ENCODE measurements at regions not wholly inside any gene's neighbourhood (a gene's known extent, or its start where the extent isn't known, plus 50 kb on each side); places are given as distances from the start of the nearest gene placed in this dataset.
"Not testable (repeated sequence)": the region's sequence is repeated elsewhere in the genome, so short reads cannot be mapped to it uniquely, and the experiment has no call there.

- 28% methylated on average over 3 of the region's 4 CpGs for WGBS (ENCODE audit: low lambda C conversion rate)
- H3K79me2 ChIP-seq (ENCODE audit: insufficient read depth); H3K36me3 ChIP-seq (replicated peaks in 1 of 2; ENCODE audit: control insufficient read depth in 1 of 2, insufficient read depth in 2 of 2, low read length in 1 of 2); H4K20me1 ChIP-seq (ENCODE audit: insufficient read depth); H3K9me3 ChIP-seq; H3K27ac ChIP-seq (ENCODE audit: low read depth in 2 of 2, low read length in 1 of 2); H3K4me3 ChIP-seq (ENCODE audit: low read depth in 2 of 2, low read length in 1 of 2); DNase-seq; H3K4me2 ChIP-seq; POLR2A ChIA-PET; H2AFZ ChIP-seq (ENCODE audit: low read depth); H3K9ac ChIP-seq; H3K9me2 ChIP-seq; H3K27me3 ChIP-seq (ENCODE audit: insufficient read depth); CTCF ChIA-PET: not testable (repeated sequence)
- peak; percentile 71 for TF ChIP-seq TCF12 (IDR thresholded peaks at IDR 0.05)
- peaks cover 6 to 17% of the 10 kb centered on the region in 2 experiments; a peak in 3 of 4 replicates for H3K4me1 ChIP-seq (ENCODE audit: control insufficient read depth in 1 of 2, insufficient read depth in 2 of 2, low read depth in 1 of 2, low read length in 1 of 2)
- H3F3A ChIP-seq (replicated peaks; ENCODE audit: insufficient read depth) = peaks cover 12% of the 10 kb centered on the region
Observed at GRCh38 chr2:95671171-95671570, 79.4 kb downstream of the TRIM43 start.

GRCh38 chr2:95671992-95672391 lies 80.2 kb downstream of the TRIM43 start:
- Histone ChIP-seq H3F3A (replicated peaks; ENCODE audit: insufficient read depth) (peaks cover 12% of the 10 kb centered on the region), H3K4me1 (ENCODE audit: control insufficient read depth in 1 of 2, insufficient read depth in 2 of 2, low read depth in 1 of 2, low read length in 1 of 2) (peaks cover 6 to 17% of the 10 kb centered on the region in 2 experiments; a peak in 3 of 4 replicates)
- H3K4me3 ChIP-seq (ENCODE audit: low read depth in 2 of 2, low read length in 1 of 2); H3K27me3 ChIP-seq (ENCODE audit: insufficient read depth); H3K4me2 ChIP-seq; POLR2A ChIA-PET; DNase-seq; H2AFZ ChIP-seq (ENCODE audit: low read depth); H3K79me2 ChIP-seq (ENCODE audit: insufficient read depth); H3K9me2 ChIP-seq; H4K20me1 ChIP-seq (ENCODE audit: insufficient read depth); H3K9ac ChIP-seq; H3K9me3 ChIP-seq; H3K36me3 ChIP-seq (replicated peaks in 1 of 2; ENCODE audit: control insufficient read depth in 1 of 2, insufficient read depth in 2 of 2, low read length in 1 of 2); H3K27ac ChIP-seq (ENCODE audit: low read depth in 2 of 2, low read length in 1 of 2); CTCF ChIA-PET: not testable (repeated sequence)
- WGBS (ENCODE audit: low lambda C conversion rate) = 10% methylated on average over 1 of the region's 1 CpG

GRCh38 chr2:95672500-95672899 lies 80.7 kb downstream of the TRIM43 start:
- CTCF ChIA-PET; H3K9ac ChIP-seq; H3K9me2 ChIP-seq; H3K27ac ChIP-seq (ENCODE audit: low read depth in 2 of 2, low read length in 1 of 2); H3K9me3 ChIP-seq; H3K36me3 ChIP-seq (replicated peaks in 1 of 2; ENCODE audit: control insufficient read depth in 1 of 2, insufficient read depth in 2 of 2, low read length in 1 of 2); H3K4me2 ChIP-seq; H3K27me3 ChIP-seq (ENCODE audit: insufficient read depth); DNase-seq; H3K79me2 ChIP-seq (ENCODE audit: insufficient read depth); H2AFZ ChIP-seq (ENCODE audit: low read depth); H4K20me1 ChIP-seq (ENCODE audit: insufficient read depth); POLR2A ChIA-PET; H3K4me3 ChIP-seq (ENCODE audit: low read depth in 2 of 2, low read length in 1 of 2): not testable (repeated sequence)
- 30% methylated on average over 1 of the region's 1 CpG for WGBS (ENCODE audit: low lambda C conversion rate)
- H3K4me1 ChIP-seq (ENCODE audit: control insufficient read depth in 1 of 2, insufficient read depth in 2 of 2, low read depth in 1 of 2, low read length in 1 of 2) = peaks cover 6 to 17% of the 10 kb centered on the region in 2 experiments; a peak in 3 of 4 replicates
- peaks cover 12% of the 10 kb centered on the region for H3F3A ChIP-seq (replicated peaks; ENCODE audit: insufficient read depth)

GRCh38 chr2:95674186-95674585 lies 82.4 kb downstream of the TRIM43 start:
- ChIA-PET POLR2A (no interaction called here), CTCF (no interaction called here)
- DNase-seq = no peak
- Histone ChIP-seq H3F3A (replicated peaks; ENCODE audit: insufficient read depth) (peaks cover 12% of the 10 kb centered on the region), H3K9me3 (no peaks in the 10 kb centered on the region), H3K4me3 (ENCODE audit: low read depth in 2 of 2, low read length in 1 of 2) (no peak overlapping the region), H3K4me1 (ENCODE audit: control insufficient read depth in 1 of 2, insufficient read depth in 2 of 2, low read depth in 1 of 2, low read length in 1 of 2) (peaks cover 6 to 17% of the 10 kb centered on the region in 2 experiments; a peak in 3 of 4 replicates), H3K9me2 (no peaks in the 10 kb centered on the region), H3K79me2 (ENCODE audit: insufficient read depth) (no peaks in the 10 kb centered on the region), H3K9ac (no peak overlapping the region), H4K20me1 (ENCODE audit: insufficient read depth) (no peaks in the 10 kb centered on the region), H3K27me3 (ENCODE audit: insufficient read depth) (no peaks in the 10 kb centered on the region), H3K36me3 (replicated peaks in 1 of 2; ENCODE audit: control insufficient read depth in 1 of 2, insufficient read depth in 2 of 2, low read length in 1 of 2) (no peaks in the 10 kb centered on the region), H3K4me2 (no peak overlapping the region), H2AFZ (ENCODE audit: low read depth) (no peak overlapping the region), H3K27ac (ENCODE audit: low read depth in 2 of 2, low read length in 1 of 2) (no peak overlapping the region)
- WGBS (ENCODE audit: low lambda C conversion rate) = 20% methylated on average over 5 of the region's 5 CpGs
- TF ChIP-seq GABPA (IDR thresholded peaks at IDR 0.05; ENCODE audit: low read depth) (no peak), CHD2 (IDR thresholded peaks at IDR 0.05; ENCODE audit: low read length, partially characterized antibody) (no peak), RAD21 (IDR thresholded peaks at IDR 0.05; ENCODE audit: low read length) (no peak), FOXJ3 (CRISPR knock-in tag; IDR thresholded peaks at IDR 0.05) (no peak), RFX5 (IDR thresholded peaks at IDR 0.05; ENCODE audit: low read length) (no peak), GATA2 (CRISPR knock-in tag; IDR thresholded peaks at IDR 0.05) (no peak), FOSL2 (IDR thresholded peaks at IDR 0.05; ENCODE audit: borderline replicate concordance, low read depth) (no peak), EZH2phosphoT487 (IDR thresholded peaks at IDR 0.05; ENCODE audit: borderline replicate concordance, low read depth) (no peak), MAX (IDR thresholded peaks at IDR 0.05; ENCODE audit: low read depth) (no peak), IRF3 (IDR thresholded peaks at IDR 0.05; ENCODE audit: low read depth, low read length) (no peak), SIN3A (IDR thresholded peaks at IDR 0.05; ENCODE audit: borderline replicate concordance, low read depth, low read length) (no peak), MEF2A (IDR thresholded peaks at IDR 0.05; ENCODE audit: borderline replicate concordance, low read depth) (no peak), RXRA (IDR thresholded peaks at IDR 0.05; ENCODE audit: borderline replicate concordance, low read depth) (no peak), SMC3 (IDR thresholded peaks at IDR 0.05; ENCODE audit: low read depth, low read length) (no peak), TEAD4 (IDR thresholded peaks at IDR 0.05; ENCODE audit: borderline replicate concordance, insufficient read depth) (no peak), JUND (IDR thresholded peaks at IDR 0.05) (no peak), YY1 (IDR thresholded peaks at IDR 0.05; ENCODE audit: low read depth) (no peak)
